Activated CD4-positive, alpha-beta memory T cell treated with anti-CD3 and anti-CD28 coated beads for 36 hours (primary cell): ENCODE measurements at regions not wholly inside any gene's neighbourhood (a gene's known extent, or its start where the extent isn't known, plus 50 kb on each side); places are given as distances from the start of the nearest gene placed in this dataset.

Source experiments
- CTCF ChIA-PET: fragments of 350-600 bp; sonication (Branson Sonifier 250); formaldehyde crosslinking; loops from one replicate; lab custom pipeline; 2021; ENCODE audit warnings: antibody characterized with exemption, inconsistent platforms; lab: Charles Lee
- POLR2A ChIA-PET: fragments of 350-600 bp; sonication (Branson Sonifier 250); formaldehyde crosslinking; loops from one replicate; lab custom pipeline; 2021; ENCODE audit warnings: antibody characterized with exemption; lab: Charles Lee
- DNase-seq: peaks from one replicate; pipeline ENCODE4 v3.0.0-alpha.2; 2020
- H3K27ac Mint-ChIP-seq: one replicate; pipeline ENCODE4 v1.8.0; 2021; ENCODE audit warnings: mixed read lengths
- H3K27me3 Mint-ChIP-seq: one replicate; pipeline ENCODE4 v1.8.0; 2021; ENCODE audit warnings: mixed read lengths
- H3K36me3 Mint-ChIP-seq: one replicate; pipeline ENCODE4 v1.8.0; 2021; ENCODE audit warnings: mixed read lengths
- H3K4me1 Mint-ChIP-seq: one replicate; pipeline ENCODE4 v1.8.0; 2021; ENCODE audit warnings: low read depth, mixed read lengths
- H3K4me3 Mint-ChIP-seq: one replicate; pipeline ENCODE4 v1.8.0; 2021; ENCODE audit warnings: mild to moderate bottlenecking, mixed read lengths
- H3K9me3 Mint-ChIP-seq: one replicate; pipeline ENCODE4 v1.8.0; 2021; ENCODE audit warnings: mixed read lengths
- intact Hi-C: fragments of 100-400 bp; cut with micrococcal nuclease; formaldehyde crosslinking; loops from one replicate; pipeline ENCODE4 v1.15.1; 2023

DNA sequence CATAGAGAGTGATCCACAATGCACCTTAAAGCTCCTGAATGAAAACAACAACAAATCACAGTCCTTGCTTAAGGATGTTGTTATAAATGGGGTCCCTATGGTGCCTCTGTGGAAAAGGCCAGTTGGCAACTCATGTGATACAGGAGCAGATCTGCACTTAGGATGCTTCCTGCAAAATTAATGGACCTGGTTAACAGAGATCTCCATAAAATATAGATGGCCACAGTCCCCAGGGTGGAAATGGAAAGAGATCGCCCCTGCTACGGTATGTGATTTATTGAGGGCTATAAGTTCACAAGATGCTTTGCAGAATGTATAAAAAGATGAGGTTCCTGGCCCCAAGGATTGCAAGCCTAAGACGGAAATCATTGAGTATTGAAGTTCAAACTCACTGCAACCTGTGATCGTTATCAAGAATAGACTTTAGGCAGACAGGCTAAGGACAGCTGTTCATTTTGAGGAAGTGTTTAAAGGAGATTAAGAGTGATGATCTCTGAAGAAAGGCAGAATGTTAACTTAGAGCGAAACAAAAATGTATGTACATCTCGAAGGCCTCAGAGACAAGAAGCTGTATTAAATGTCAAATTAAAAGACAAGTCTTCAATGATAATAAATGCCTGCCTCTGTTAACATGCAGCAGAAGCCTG, 174.1 kb upstream of the PLPP4 start:
- intact Hi-C loops: no loop called here
- CTCF ChIA-PET: no interaction called here
- Mint-ChIP-seq H3K27ac (no peak overlapping the region), H3K4me3 (no peak overlapping the region), H3K36me3 (no peaks in the 10 kb centered on the region), H3K27me3 (peaks cover under 1% of the 10 kb centered on the region), H3K4me1 (no peaks in the 10 kb centered on the region), H3K9me3 (no peaks in the 10 kb centered on the region)
- no peak for DNase-seq
- POLR2A ChIA-PET: no interaction called here

DNA sequence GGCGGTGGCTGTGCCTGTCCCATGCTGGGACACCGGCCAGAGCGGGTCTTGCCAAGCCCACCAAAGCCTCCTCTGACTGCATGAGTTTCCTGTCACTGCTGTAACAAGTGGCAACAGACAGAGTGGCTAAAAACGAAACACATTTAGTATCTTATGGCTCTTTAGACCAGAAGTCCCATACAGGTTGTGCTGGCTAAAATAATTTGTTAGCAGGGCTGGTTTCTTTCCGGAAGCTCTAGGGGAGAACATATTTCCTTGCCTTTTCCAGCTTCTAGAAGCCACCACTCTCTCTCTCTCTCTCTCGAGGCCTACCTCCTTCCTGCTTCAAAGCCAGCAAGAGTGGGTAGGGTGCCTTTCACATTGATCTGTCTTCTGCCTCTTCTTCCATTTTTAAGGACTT, 171.6 kb upstream of the PLPP4 start:
- Mint-ChIP-seq H3K9me3 (no peaks in the 10 kb centered on the region), H3K36me3 (no peaks in the 10 kb centered on the region), H3K4me1 (no peaks in the 10 kb centered on the region), H3K27ac (no peak overlapping the region), H3K4me3 (no peak overlapping the region), H3K27me3 (peaks cover 6% of the 10 kb centered on the region)
- intact Hi-C loops: no loop called here
- ChIA-PET CTCF (no interaction called here), POLR2A (no interaction called here)
- no peak for DNase-seq

DNA sequence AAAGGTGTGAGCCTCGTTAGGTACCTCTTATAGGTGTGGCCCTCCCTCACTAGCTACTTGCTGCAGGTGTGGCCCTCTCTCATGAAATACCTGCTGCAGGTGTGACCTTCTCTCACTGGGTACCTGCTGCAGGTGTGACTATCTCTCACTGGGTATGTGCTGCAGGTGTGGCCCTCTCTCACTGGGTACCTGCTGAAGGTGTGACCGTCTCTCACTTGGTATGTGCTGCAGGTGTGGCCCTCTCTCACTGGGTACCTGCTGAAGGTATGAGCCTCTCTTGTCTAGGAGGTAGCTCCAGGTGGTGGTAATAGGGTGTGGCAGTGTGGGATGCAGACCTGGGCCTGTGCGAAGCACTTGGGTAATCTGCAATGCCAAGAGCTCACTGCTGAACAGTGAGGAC, 170.7 kb upstream of the PLPP4 start:
- no peak for DNase-seq
- H3K27ac Mint-ChIP-seq: no peak overlapping the region
- intact Hi-C loops: no loop called here
- H3K27me3 Mint-ChIP-seq: peaks cover 8% of the 10 kb centered on the region
- no peaks in the 10 kb centered on the region for H3K36me3 Mint-ChIP-seq
- ChIA-PET POLR2A (no interaction called here), CTCF (no interaction called here)
- no peaks in the 10 kb centered on the region for H3K4me1 Mint-ChIP-seq
- H3K4me3 Mint-ChIP-seq: no peak overlapping the region
- no peaks in the 10 kb centered on the region for H3K9me3 Mint-ChIP-seq

DNA sequence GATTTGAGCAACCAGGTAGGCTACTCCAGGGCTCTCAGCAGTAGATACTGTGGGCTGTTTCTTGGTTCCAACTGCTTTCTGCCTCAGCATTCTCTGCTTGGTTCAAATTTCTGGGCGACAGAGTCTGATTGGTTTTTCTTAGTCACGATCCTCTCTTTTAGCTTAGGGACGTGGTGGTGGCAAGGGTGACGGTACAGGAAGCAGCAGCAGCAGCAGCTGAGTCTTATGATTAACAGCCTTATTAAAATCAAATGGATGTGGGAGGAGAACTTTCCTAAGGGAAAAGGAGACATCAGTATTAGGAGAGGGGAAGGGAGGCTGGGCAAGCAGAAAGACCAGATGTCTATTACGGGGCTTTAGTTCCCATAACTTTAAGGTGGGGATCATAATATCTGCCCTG, 156.5 kb upstream of the PLPP4 start:
- H3K27me3 Mint-ChIP-seq: peaks cover 2% of the 10 kb centered on the region
- ChIA-PET POLR2A (no interaction called here), CTCF (no interaction called here)
- intact Hi-C loops: no loop called here
- no peak for DNase-seq
- H3K9me3 Mint-ChIP-seq: no peaks in the 10 kb centered on the region
- H3K4me3 Mint-ChIP-seq: no peak overlapping the region
- H3K27ac Mint-ChIP-seq: no peak overlapping the region
- H3K36me3 Mint-ChIP-seq: no peaks in the 10 kb centered on the region
- no peaks in the 10 kb centered on the region for H3K4me1 Mint-ChIP-seq

- Mint-ChIP-seq H3K9me3 (no peaks in the 10 kb centered on the region), H3K27me3 (peaks cover 8% of the 10 kb centered on the region), H3K4me3 (no peak overlapping the region), H3K4me1 (no peaks in the 10 kb centered on the region), H3K36me3 (no peaks in the 10 kb centered on the region), H3K27ac (no peak overlapping the region)
- no peak for DNase-seq
- intact Hi-C loops: no loop called here
- ChIA-PET CTCF (no interaction called here), POLR2A (no interaction called here)
Measured at GRCh38 chr10:120308589-120308988, 148.4 kb upstream of the PLPP4 start.

- H3K27me3 Mint-ChIP-seq: peaks cover 9% of the 10 kb centered on the region
- ChIA-PET CTCF (no interaction called here), POLR2A (no interaction called here)
- H3K27ac Mint-ChIP-seq: no peak overlapping the region
- no peaks in the 10 kb centered on the region for H3K36me3 Mint-ChIP-seq
- no peaks in the 10 kb centered on the region for H3K4me1 Mint-ChIP-seq
- intact Hi-C loops: no loop called here
- no peaks in the 10 kb centered on the region for H3K9me3 Mint-ChIP-seq
- H3K4me3 Mint-ChIP-seq: no peak overlapping the region
- DNase-seq: no peak
Measured at GRCh38 chr10:120313715-120314114, 143.3 kb upstream of the PLPP4 start.

DNA sequence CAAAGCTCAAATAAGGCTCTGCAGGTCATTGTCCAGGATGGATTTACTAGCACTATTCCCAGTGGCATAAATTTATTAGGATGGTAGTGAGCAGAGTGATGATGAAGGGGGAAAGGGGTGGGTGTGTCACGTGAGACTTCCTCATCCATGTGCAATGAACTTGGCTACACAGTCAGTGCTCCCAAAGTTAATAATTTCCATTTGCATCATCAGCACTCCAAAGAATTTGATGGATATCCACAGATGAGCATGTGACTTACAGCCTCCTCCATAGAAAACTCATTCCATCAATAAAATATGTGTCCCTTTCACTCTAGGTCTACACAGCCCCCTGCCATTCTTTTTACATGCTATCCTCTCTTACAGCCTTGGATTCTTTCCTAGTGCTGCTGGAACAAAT, 142.6 kb upstream of the PLPP4 start:
- no peak for DNase-seq
- POLR2A ChIA-PET: no interaction called here
- Mint-ChIP-seq H3K36me3 (no peaks in the 10 kb centered on the region), H3K27ac (no peak overlapping the region), H3K27me3 (peaks cover 8% of the 10 kb centered on the region), H3K9me3 (no peaks in the 10 kb centered on the region), H3K4me3 (no peak overlapping the region), H3K4me1 (no peaks in the 10 kb centered on the region)
- CTCF ChIA-PET: no interaction called here
- intact Hi-C loops: no loop called here

DNA sequence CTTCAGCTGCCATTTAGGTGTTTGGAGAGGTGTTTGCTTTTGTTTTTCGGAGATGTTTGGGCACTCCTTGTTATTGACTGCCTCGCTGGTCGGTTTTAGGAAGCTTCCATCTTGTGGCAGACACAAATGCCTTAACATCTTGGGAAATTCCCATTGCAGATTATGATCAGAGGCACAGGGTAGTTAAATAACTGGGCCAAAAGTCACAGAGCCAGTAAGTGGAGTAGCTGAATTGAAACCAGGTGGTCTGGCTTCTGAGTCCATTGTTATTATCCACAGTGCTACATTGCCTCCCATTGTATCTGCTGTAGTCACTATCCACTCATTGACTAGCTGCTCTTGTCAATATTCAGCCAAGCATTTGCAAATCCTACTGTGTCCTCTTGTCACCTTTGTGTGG, 138.2 kb upstream of the PLPP4 start:
- no peak overlapping the region for H3K27ac Mint-ChIP-seq
- no peaks in the 10 kb centered on the region for H3K4me1 Mint-ChIP-seq
- H3K9me3 Mint-ChIP-seq: no peaks in the 10 kb centered on the region
- no peak for DNase-seq
- ChIA-PET POLR2A (no interaction called here), CTCF (no interaction called here)
- H3K4me3 Mint-ChIP-seq: no peak overlapping the region
- intact Hi-C loops: no loop called here
- peaks cover 6% of the 10 kb centered on the region for H3K27me3 Mint-ChIP-seq
- H3K36me3 Mint-ChIP-seq: no peaks in the 10 kb centered on the region

- POLR2A ChIA-PET: no interaction called here
- CTCF ChIA-PET: interaction anchor here (1.2 kb wide), 1 partner anchor 106 kb away, joined by 3 read pairs; no protein-coding TSS in a partner anchor
- DNase-seq: no peak
- Mint-ChIP-seq H3K27ac (no peak overlapping the region), H3K9me3 (no peaks in the 10 kb centered on the region), H3K4me3 (no peak overlapping the region), H3K27me3 (peaks cover 9% of the 10 kb centered on the region), H3K4me1 (no peaks in the 10 kb centered on the region), H3K36me3 (no peaks in the 10 kb centered on the region)
- intact Hi-C loops: no loop called here
Measured at GRCh38 chr10:120327675-120328074, 129.4 kb upstream of the PLPP4 start.

DNA sequence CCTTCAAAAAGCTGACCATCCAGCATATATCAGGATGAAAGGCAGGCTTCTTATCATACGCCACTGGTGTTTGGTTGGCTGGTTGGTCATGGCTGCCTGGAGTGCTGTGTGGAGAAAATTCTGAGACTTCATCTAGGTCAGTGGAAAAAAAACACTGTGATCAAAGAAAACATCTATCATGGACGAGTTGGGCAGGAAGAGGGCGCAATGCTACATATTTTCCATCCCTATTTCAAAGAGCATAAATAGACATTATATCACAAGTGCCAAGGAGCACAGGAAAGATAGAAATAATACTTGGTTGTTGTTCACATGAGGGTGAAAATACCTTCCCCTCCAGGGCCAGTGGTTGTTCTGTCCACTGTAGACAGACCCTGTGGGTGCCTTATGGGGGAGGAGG, 128.4 kb upstream of the PLPP4 start:
- no peaks in the 10 kb centered on the region for H3K36me3 Mint-ChIP-seq
- intact Hi-C loops: no loop called here
- CTCF ChIA-PET: interaction anchor here (0.9 to 1.2 kb wide), 2 partner anchors 11 to 107 kb away, joined by 3 read pairs; no protein-coding TSS in a partner anchor
- H3K4me1 Mint-ChIP-seq: no peaks in the 10 kb centered on the region
- peaks cover 12% of the 10 kb centered on the region for H3K27me3 Mint-ChIP-seq
- DNase-seq: no peak
- H3K4me3 Mint-ChIP-seq: no peak overlapping the region
- H3K9me3 Mint-ChIP-seq: no peaks in the 10 kb centered on the region
- POLR2A ChIA-PET: no interaction called here
- no peak overlapping the region for H3K27ac Mint-ChIP-seq

DNA sequence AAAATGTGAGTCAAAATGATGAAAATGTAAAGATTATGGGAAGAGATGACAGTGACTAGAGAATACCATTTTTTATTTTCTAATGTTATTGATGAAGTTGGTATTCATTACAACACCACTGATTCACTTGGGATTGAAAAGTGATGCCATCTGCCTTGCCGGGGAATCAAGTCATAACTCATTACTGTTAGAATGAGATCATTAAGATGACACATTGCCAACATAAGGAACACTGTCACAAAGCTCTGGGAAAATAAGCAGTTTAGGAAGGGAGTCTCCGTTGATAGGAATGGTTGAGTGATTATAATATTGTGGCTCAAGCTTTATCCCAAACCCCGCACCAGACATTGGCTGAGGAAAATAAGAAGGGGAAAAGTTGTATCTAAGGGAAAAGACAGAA, 121.5 kb upstream of the PLPP4 start:
- no peaks in the 10 kb centered on the region for H3K9me3 Mint-ChIP-seq
- no peak overlapping the region for H3K27ac Mint-ChIP-seq
- H3K36me3 Mint-ChIP-seq: no peaks in the 10 kb centered on the region
- ChIA-PET CTCF (interaction anchor here (1.9 kb wide), 1 partner anchor 116 kb away, joined by 13 read pairs; no protein-coding TSS in a partner anchor), POLR2A (no interaction called here)
- H3K27me3 Mint-ChIP-seq: peaks cover 9% of the 10 kb centered on the region
- no peaks in the 10 kb centered on the region for H3K4me1 Mint-ChIP-seq
- no peak overlapping the region for H3K4me3 Mint-ChIP-seq
- intact Hi-C loops: loop anchor here (5.0 kb wide), 1 partner anchor 403 kb away; no protein-coding TSS in a partner anchor
- DNase-seq: no peak

GRCh38 chr10:120336306-120336910, 120.6 kb upstream of the PLPP4 start:
- Mint-ChIP-seq H3K27ac (no peak overlapping the region), H3K4me1 (no peaks in the 10 kb centered on the region), H3K36me3 (no peaks in the 10 kb centered on the region), H3K27me3 (peaks cover 13% of the 10 kb centered on the region), H3K9me3 (no peaks in the 10 kb centered on the region), H3K4me3 (no peak overlapping the region)
- no peak for DNase-seq
- intact Hi-C loops: loop anchor here (2.0 to 5.0 kb wide), 3 partner anchors 404 to 650 kb away; no protein-coding TSS in a partner anchor
- ChIA-PET CTCF (interaction anchor here (0.6 to 2.5 kb wide), 18 partner anchors 9 to 653 kb away, joined by 3 to 15 read pairs (median 4); no protein-coding TSS in a partner anchor), POLR2A (interaction anchor here (0.7 kb wide), 2 partner anchors 86 to 601 kb away, joined by 3 to 4 read pairs; no protein-coding TSS in a partner anchor)
